ENCODE measurements at regions not wholly inside any gene's neighbourhood (a gene's known extent, or its start where the extent isn't known, plus 50 kb on each side); places are given as distances from the start of the nearest gene placed in this dataset.

DNA sequence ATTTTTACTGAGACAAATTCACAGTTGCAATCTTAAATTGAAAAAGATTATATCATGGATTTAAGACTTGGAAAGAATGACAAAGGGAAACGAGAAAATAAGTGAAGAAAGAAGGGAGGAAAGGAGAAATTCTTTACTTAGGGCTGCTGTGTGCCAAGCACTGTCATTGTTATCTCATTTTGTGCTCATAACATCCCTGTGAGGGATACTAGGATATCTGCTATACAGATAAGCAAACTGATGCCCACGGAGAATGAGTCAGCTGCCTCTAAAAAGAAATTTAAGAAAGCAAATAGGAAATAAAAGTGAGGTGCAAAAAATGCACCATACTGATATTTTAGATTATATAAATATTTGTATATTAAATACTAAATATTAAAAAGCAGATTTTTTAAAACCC lies 183.6 kb upstream of the NR5A2 start:
- Histone ChIP-seq H3K36me3 (ENCODE audit: control insufficient read depth in 2 of 2, insufficient read depth in 2 of 2, low read length in 2 of 2) (no peaks in the 10 kb centered on the region), H3K27me3 (ENCODE audit: control insufficient read depth in 2 of 2, insufficient read depth in 2 of 2, low read length in 2 of 2) (no peaks in the 10 kb centered on the region), H3K27ac (ENCODE audit: low read depth in 2 of 2, low read length in 2 of 2) (no peak overlapping the region), H3K9ac (ENCODE audit: low read depth in 1 of 2, low read length in 2 of 2) (no peak overlapping the region), H3K4me3 (ENCODE audit: low read length in 2 of 2) (no peak overlapping the region), H3K4me1 (ENCODE audit: control insufficient read depth in 2 of 2, insufficient read depth in 2 of 2, low read length in 2 of 2) (no peaks in the 10 kb centered on the region), H3K9me3 (ENCODE audit: control insufficient read depth in 2 of 2, low read length in 2 of 2) (no peaks in the 10 kb centered on the region)

DNA sequence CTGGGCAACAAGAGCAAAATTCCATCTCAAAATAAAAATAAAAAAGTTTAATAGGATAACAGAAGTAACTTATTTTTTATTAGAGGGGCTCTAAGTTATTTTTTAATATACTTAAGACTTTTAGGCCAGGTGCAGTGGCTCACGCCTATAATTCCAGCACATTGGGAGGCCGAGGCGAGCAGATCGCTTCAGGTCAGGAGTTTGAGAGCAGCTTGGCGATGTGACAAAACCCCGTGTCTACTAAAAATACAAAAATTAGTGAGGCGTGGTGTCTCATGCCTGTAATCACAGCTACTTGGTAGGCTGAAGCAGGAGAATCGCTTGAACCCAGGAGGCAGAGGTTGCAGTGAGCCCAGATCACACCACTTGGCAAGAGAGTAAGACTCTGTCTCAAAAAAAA lies 180.5 kb upstream of the NR5A2 start:
- H3K4me3 ChIP-seq (ENCODE audit: low read length in 2 of 2): no peak overlapping the region
- no peak overlapping the region for H3K9ac ChIP-seq (ENCODE audit: low read depth in 1 of 2, low read length in 2 of 2)
- no peaks in the 10 kb centered on the region for H3K9me3 ChIP-seq (ENCODE audit: control insufficient read depth in 2 of 2, low read length in 2 of 2)
- no peaks in the 10 kb centered on the region for H3K4me1 ChIP-seq (ENCODE audit: control insufficient read depth in 2 of 2, insufficient read depth in 2 of 2, low read length in 2 of 2)
- H3K27ac ChIP-seq (ENCODE audit: low read depth in 2 of 2, low read length in 2 of 2): no peak overlapping the region
- H3K27me3 ChIP-seq (ENCODE audit: control insufficient read depth in 2 of 2, insufficient read depth in 2 of 2, low read length in 2 of 2): no peaks in the 10 kb centered on the region
- H3K36me3 ChIP-seq (ENCODE audit: control insufficient read depth in 2 of 2, insufficient read depth in 2 of 2, low read length in 2 of 2): no peaks in the 10 kb centered on the region

DNA sequence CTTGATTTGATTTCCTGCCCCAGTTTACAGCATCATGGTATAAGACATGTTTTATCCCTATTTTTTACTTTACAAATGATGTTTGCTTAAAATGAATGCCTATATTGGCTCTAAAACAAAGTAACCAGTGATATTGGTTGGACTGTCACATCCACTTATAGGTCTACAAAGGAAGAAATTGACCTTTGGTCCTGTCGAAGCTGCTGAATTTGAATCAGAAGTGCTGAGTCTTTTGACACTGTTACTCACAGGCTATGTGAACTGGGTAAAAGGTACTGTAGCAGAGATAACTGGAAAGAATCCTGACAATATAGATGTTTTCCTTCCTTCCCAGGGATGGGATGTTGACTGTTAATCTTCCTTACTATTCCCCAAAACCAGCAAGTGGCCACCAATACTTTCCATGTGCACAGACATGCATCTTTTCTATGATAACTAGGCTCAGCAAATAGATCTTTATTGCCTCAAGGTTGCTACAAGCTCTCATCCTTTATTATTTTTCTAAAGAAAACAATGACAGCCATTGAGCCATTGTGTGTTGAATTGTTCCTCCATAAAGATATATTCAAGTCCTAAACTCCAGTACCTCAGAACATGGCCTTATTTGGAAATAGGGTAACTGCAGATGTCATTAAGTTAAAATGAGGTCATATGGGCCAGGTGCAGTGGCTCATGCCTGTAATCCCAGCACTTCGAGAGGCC lies 175.9 kb upstream of the NR5A2 start:
- H3K36me3 ChIP-seq (ENCODE audit: control insufficient read depth in 2 of 2, insufficient read depth in 2 of 2, low read length in 2 of 2): no peaks in the 10 kb centered on the region

DNA sequence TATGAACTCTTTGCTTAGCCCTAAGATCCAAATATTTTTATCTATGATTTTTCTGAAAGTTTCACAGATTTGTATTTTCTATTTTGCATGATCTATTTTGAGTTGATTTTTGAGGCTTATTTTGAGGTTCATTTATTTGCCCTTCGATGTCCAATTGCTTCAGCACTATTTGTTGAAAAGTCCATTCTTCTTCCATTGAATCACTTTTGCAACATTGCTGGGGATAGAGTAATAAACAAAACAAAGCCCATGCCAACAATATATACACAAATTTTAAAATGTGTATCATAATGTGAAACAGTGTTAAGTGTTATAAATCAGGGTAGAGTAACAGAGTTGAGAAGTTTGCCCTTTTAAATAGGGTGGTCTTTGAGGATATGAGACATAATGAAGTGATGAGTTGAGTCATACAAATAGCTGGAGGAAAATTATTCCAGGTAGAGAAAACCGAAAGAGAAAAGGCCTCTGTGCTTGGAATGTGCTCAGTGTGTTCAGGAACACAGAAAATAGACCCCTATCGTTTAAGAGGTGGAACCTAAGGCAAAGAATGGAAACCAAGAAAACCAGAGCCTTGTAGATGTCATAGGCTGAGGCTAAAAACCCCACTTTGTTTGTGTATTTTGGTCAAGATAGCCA lies 172.7 kb upstream of the NR5A2 start:
- Histone ChIP-seq H3K36me3 (ENCODE audit: control insufficient read depth in 2 of 2, insufficient read depth in 2 of 2, low read length in 2 of 2) (no peaks in the 10 kb centered on the region), H3K27me3 (ENCODE audit: control insufficient read depth in 2 of 2, insufficient read depth in 2 of 2, low read length in 2 of 2) (no peaks in the 10 kb centered on the region), H3K27ac (ENCODE audit: low read depth in 2 of 2, low read length in 2 of 2) (no peak overlapping the region), H3K9me3 (ENCODE audit: control insufficient read depth in 2 of 2, low read length in 2 of 2) (no peaks in the 10 kb centered on the region), H3K4me1 (ENCODE audit: control insufficient read depth in 2 of 2, insufficient read depth in 2 of 2, low read length in 2 of 2) (no peaks in the 10 kb centered on the region), H3K4me3 (ENCODE audit: low read length in 2 of 2) (no peak overlapping the region), H3K9ac (ENCODE audit: low read depth in 1 of 2, low read length in 2 of 2) (no peak overlapping the region)

More for the DNA sequence above, 175.9 kb upstream of the NR5A2 start:
- no peaks in the 10 kb centered on the region for H3K9me3 ChIP-seq (ENCODE audit: control insufficient read depth in 2 of 2, low read length in 2 of 2)
- no peaks in the 10 kb centered on the region for H3K27me3 ChIP-seq (ENCODE audit: control insufficient read depth in 2 of 2, insufficient read depth in 2 of 2, low read length in 2 of 2)
- H3K9ac ChIP-seq (ENCODE audit: low read depth in 1 of 2, low read length in 2 of 2): no peak overlapping the region
- no peaks in the 10 kb centered on the region for H3K4me1 ChIP-seq (ENCODE audit: control insufficient read depth in 2 of 2, insufficient read depth in 2 of 2, low read length in 2 of 2)
- no peak overlapping the region for H3K27ac ChIP-seq (ENCODE audit: low read depth in 2 of 2, low read length in 2 of 2)
- H3K4me3 ChIP-seq (ENCODE audit: low read length in 2 of 2): no peak overlapping the region

DNA sequence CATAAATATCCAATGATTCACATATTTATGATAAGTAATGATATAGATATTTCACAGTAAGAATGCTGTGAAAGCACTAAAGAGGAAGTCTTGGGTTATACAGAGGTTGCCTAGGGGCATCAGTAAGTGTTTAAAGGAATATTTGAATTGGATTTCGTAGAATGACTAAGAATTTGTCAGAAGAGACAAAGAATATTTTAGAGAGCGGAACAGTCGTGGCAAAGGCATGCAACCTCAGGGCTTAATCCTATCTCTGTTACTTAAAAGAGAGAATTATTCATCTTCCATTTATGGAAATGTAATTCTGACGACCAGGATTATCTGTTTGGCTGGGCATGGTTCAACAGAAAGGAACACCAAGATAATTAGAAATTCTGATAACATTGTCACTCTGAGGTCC lies 171.9 kb upstream of the NR5A2 start:
- H3K9me3 ChIP-seq (ENCODE audit: control insufficient read depth in 2 of 2, low read length in 2 of 2): no peaks in the 10 kb centered on the region
- no peak overlapping the region for H3K27ac ChIP-seq (ENCODE audit: low read depth in 2 of 2, low read length in 2 of 2)
- H3K4me1 ChIP-seq (ENCODE audit: control insufficient read depth in 2 of 2, insufficient read depth in 2 of 2, low read length in 2 of 2): no peaks in the 10 kb centered on the region
- H3K9ac ChIP-seq (ENCODE audit: low read depth in 1 of 2, low read length in 2 of 2): no peak overlapping the region
- no peaks in the 10 kb centered on the region for H3K27me3 ChIP-seq (ENCODE audit: control insufficient read depth in 2 of 2, insufficient read depth in 2 of 2, low read length in 2 of 2)
- H3K4me3 ChIP-seq (ENCODE audit: low read length in 2 of 2): no peak overlapping the region
- H3K36me3 ChIP-seq (ENCODE audit: control insufficient read depth in 2 of 2, insufficient read depth in 2 of 2, low read length in 2 of 2): no peaks in the 10 kb centered on the region

DNA sequence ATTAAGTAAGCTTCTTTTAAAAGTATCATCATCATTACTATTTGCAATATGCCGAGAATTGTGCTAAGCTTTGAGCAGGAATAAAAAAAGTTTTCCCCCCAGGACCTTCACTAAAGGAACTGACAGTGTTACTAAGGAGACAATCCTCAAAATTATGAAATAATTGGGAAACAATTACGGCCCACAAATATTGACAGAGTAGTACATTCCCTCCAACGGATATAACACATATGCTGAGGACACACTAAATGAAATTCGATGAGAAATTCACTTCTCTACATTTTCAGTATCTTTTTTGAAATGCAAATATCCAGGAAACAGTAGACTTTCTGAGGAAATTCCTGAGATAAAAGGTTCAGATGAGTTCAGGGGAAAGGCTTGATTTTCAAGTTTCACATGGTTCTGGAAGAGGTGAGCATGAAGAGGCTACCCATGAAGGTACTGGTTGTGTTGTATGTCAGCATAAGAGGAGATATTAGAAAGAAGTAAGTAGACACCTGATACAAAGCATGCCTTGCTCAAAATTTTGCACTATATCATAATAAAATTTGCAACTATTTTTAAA lies 171.2 kb upstream of the NR5A2 start:
- Histone ChIP-seq H3K9ac (ENCODE audit: low read depth in 1 of 2, low read length in 2 of 2) (no peak overlapping the region), H3K27ac (ENCODE audit: low read depth in 2 of 2, low read length in 2 of 2) (no peak overlapping the region), H3K9me3 (ENCODE audit: control insufficient read depth in 2 of 2, low read length in 2 of 2) (no peaks in the 10 kb centered on the region), H3K4me3 (ENCODE audit: low read length in 2 of 2) (no peak overlapping the region), H3K36me3 (ENCODE audit: control insufficient read depth in 2 of 2, insufficient read depth in 2 of 2, low read length in 2 of 2) (no peaks in the 10 kb centered on the region), H3K4me1 (ENCODE audit: control insufficient read depth in 2 of 2, insufficient read depth in 2 of 2, low read length in 2 of 2) (no peaks in the 10 kb centered on the region), H3K27me3 (ENCODE audit: control insufficient read depth in 2 of 2, insufficient read depth in 2 of 2, low read length in 2 of 2) (no peaks in the 10 kb centered on the region)

DNA sequence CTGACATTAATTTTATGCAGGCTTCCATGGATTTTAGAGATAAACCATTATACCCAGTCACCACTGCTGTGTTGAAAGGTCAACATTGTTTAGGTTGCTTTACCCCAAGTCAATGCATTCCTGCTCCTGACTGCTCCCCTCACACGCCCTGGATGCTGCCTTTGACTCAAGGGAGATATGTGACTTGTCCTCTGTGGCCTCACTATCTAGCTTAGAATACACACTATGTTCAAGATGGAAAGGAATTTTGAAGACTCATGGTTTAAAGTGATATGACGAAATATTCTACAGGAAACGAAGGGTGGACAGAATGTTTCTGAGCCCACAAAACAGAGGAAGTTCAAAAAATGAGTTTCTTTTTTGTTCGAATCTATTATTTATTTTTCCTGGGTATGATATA lies 170.4 kb upstream of the NR5A2 start:
- no peak overlapping the region for H3K27ac ChIP-seq (ENCODE audit: low read depth in 2 of 2, low read length in 2 of 2)
- no peaks in the 10 kb centered on the region for H3K36me3 ChIP-seq (ENCODE audit: control insufficient read depth in 2 of 2, insufficient read depth in 2 of 2, low read length in 2 of 2)
- H3K4me3 ChIP-seq (ENCODE audit: low read length in 2 of 2): no peak overlapping the region
- H3K9ac ChIP-seq (ENCODE audit: low read depth in 1 of 2, low read length in 2 of 2): no peak overlapping the region
- H3K4me1 ChIP-seq (ENCODE audit: control insufficient read depth in 2 of 2, insufficient read depth in 2 of 2, low read length in 2 of 2): no peaks in the 10 kb centered on the region
- no peaks in the 10 kb centered on the region for H3K9me3 ChIP-seq (ENCODE audit: control insufficient read depth in 2 of 2, low read length in 2 of 2)
- H3K27me3 ChIP-seq (ENCODE audit: control insufficient read depth in 2 of 2, insufficient read depth in 2 of 2, low read length in 2 of 2): no peaks in the 10 kb centered on the region

DNA sequence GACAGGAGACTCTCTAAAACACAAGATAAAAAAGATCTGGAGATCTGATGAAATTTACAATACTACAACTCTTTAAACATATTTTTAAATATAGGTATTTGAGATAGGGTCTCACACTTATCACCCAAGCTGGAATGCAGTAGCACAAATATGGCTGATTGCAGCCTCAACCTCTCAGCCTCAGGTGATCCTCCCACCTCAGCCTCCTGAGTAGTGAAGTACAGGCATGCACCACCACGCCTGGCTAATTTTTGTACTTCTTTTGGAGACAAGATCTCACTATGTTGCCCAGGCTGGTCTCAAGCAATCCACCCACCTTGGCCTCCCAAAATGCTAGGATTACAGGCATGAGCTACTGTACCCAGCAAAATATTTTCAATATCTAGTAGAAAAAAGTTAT lies 170.0 kb upstream of the NR5A2 start:
- Histone ChIP-seq H3K9me3 (ENCODE audit: control insufficient read depth in 2 of 2, low read length in 2 of 2) (no peaks in the 10 kb centered on the region), H3K27me3 (ENCODE audit: control insufficient read depth in 2 of 2, insufficient read depth in 2 of 2, low read length in 2 of 2) (no peaks in the 10 kb centered on the region), H3K4me3 (ENCODE audit: low read length in 2 of 2) (no peak overlapping the region), H3K27ac (ENCODE audit: low read depth in 2 of 2, low read length in 2 of 2) (no peak overlapping the region), H3K4me1 (ENCODE audit: control insufficient read depth in 2 of 2, insufficient read depth in 2 of 2, low read length in 2 of 2) (no peaks in the 10 kb centered on the region), H3K9ac (ENCODE audit: low read depth in 1 of 2, low read length in 2 of 2) (no peak overlapping the region), H3K36me3 (ENCODE audit: control insufficient read depth in 2 of 2, insufficient read depth in 2 of 2, low read length in 2 of 2) (no peaks in the 10 kb centered on the region)

DNA sequence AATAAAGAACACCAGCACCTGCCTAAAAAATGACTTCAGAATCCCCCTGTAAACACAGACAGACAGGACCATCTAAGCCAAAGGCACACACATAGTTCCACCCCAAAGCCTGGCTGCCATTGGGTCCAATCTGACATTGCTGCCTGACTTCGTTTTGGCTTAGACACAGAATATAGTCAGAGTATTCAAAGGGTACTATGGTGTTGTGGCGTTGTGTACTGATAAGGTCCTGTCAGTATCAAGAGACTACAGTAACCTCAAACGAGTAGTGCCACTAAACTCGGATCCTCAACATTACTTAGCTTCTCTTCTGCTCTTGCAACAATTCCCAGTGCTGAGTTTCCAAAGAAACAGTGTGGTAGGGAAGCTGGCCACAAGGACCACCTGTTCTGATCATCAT lies 169.3 kb upstream of the NR5A2 start:
- H3K4me3 ChIP-seq (ENCODE audit: low read length in 2 of 2): no peak overlapping the region
- no peak overlapping the region for H3K27ac ChIP-seq (ENCODE audit: low read depth in 2 of 2, low read length in 2 of 2)
- H3K9me3 ChIP-seq (ENCODE audit: control insufficient read depth in 2 of 2, low read length in 2 of 2): no peaks in the 10 kb centered on the region
- no peaks in the 10 kb centered on the region for H3K4me1 ChIP-seq (ENCODE audit: control insufficient read depth in 2 of 2, insufficient read depth in 2 of 2, low read length in 2 of 2)
- H3K9ac ChIP-seq (ENCODE audit: low read depth in 1 of 2, low read length in 2 of 2): no peak overlapping the region
- H3K27me3 ChIP-seq (ENCODE audit: control insufficient read depth in 2 of 2, insufficient read depth in 2 of 2, low read length in 2 of 2): no peaks in the 10 kb centered on the region
- H3K36me3 ChIP-seq (ENCODE audit: control insufficient read depth in 2 of 2, insufficient read depth in 2 of 2, low read length in 2 of 2): no peaks in the 10 kb centered on the region

DNA sequence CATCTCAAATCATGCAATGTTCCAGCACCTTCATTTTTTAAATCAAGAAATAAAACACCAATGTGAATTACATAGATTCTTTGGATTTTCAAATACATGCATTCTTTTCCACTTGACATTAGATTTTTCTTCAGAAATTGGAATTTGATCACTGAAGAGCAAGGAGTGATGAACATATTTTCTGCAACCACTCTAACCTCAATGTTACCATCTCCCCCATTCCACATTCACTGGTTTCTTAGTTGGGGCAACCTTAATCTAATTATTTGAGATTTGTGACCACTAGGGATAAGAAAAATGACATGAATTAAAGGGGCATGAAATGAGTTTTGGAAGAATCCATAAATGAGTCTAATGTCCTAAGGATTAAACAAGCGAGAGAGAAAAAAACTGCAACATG lies 168.7 kb upstream of the NR5A2 start:
- H3K36me3 ChIP-seq (ENCODE audit: control insufficient read depth in 2 of 2, insufficient read depth in 2 of 2, low read length in 2 of 2): no peaks in the 10 kb centered on the region
- no peak overlapping the region for H3K9ac ChIP-seq (ENCODE audit: low read depth in 1 of 2, low read length in 2 of 2)
- no peaks in the 10 kb centered on the region for H3K4me1 ChIP-seq (ENCODE audit: control insufficient read depth in 2 of 2, insufficient read depth in 2 of 2, low read length in 2 of 2)
- no peaks in the 10 kb centered on the region for H3K9me3 ChIP-seq (ENCODE audit: control insufficient read depth in 2 of 2, low read length in 2 of 2)
- no peak overlapping the region for H3K27ac ChIP-seq (ENCODE audit: low read depth in 2 of 2, low read length in 2 of 2)
- H3K27me3 ChIP-seq (ENCODE audit: control insufficient read depth in 2 of 2, insufficient read depth in 2 of 2, low read length in 2 of 2): no peaks in the 10 kb centered on the region
- H3K4me3 ChIP-seq (ENCODE audit: low read length in 2 of 2): no peak overlapping the region

Measured in mucosa of rectum (tissue), 2 donors.